OCI-LY1 (cell line): ENCODE measurements at regions not wholly inside any gene's neighbourhood (a gene's known extent, or its start where the extent isn't known, plus 50 kb on each side); places are given as distances from the start of the nearest gene placed in this dataset.

Source experiments
- H2AFZ ChIP-seq: fragments of 200-600 bp; sonication (generic), shearing (Covaris generic); 2 replicates; pipeline ENCODE4 v1.6.0; 2014; ENCODE audit warnings: antibody characterized with exemption, mild to moderate bottlenecking, low read length
- H3F3A ChIP-seq: fragments of 200-600 bp; sonication (generic), shearing (Covaris generic); 2 replicates; pipeline ENCODE4 v1.6.0; 2014; ENCODE audit warnings: mild to moderate bottlenecking, antibody characterized with exemption, low read length, moderate library complexity; ENCODE audit not compliant: insufficient read depth
- H3K27ac ChIP-seq: fragments of 200-600 bp; sonication (generic); 2 replicates; pipeline ENCODE4 v1.5.1; 2014; ENCODE audit warnings: low read length, mixed run types, mild to moderate bottlenecking, low read depth; ENCODE audit not compliant: poor library complexity, severe bottlenecking
- H3K27me3 ChIP-seq: fragments of 200-600 bp; sonication (generic); 2 replicates; pipeline ENCODE4 v1.6.0; 2014; ENCODE audit warnings: antibody characterized with exemption, mild to moderate bottlenecking, low read length, moderate library complexity; ENCODE audit not compliant: insufficient read depth
- H3K36me3 ChIP-seq: fragments of 200-600 bp; sonication (generic); 2 replicates; pipeline ENCODE4 v1.6.1; 2014; ENCODE audit warnings: mild to moderate bottlenecking, antibody characterized with exemption, low read length, moderate library complexity, mixed read lengths; ENCODE audit not compliant: insufficient read depth
- H3K4me1 ChIP-seq: fragments of 200-600 bp; sonication (generic); 2 replicates; pipeline ENCODE4 v1.5.1; 2014; ENCODE audit warnings: mild to moderate bottlenecking, low read length, moderate library complexity; ENCODE audit not compliant: insufficient read depth, severe bottlenecking
- H3K4me2 ChIP-seq: fragments of 200-600 bp; sonication (generic), shearing (Covaris generic); 2 replicates; pipeline ENCODE4 v1.6.1; 2014; ENCODE audit warnings: low read length
- H3K4me3 ChIP-seq: fragments of 200-600 bp; sonication (generic); 2 replicates; pipeline ENCODE4 v1.5.1; 2014; ENCODE audit warnings: low read length, low read depth, mild to moderate bottlenecking, mixed read lengths; ENCODE audit not compliant: poor library complexity, severe bottlenecking
- H3K79me2 ChIP-seq: fragments of 200-600 bp; shearing (Covaris generic); 2 replicates; pipeline ENCODE4 v1.6.1; 2016; ENCODE audit warnings: mixed run types, low read length, mixed read lengths; ENCODE audit not compliant: insufficient read depth
- H3K9ac ChIP-seq: fragments of 200-600 bp; sonication (generic), shearing (Covaris generic); 2 replicates; pipeline ENCODE4 v1.6.1; 2014; ENCODE audit warnings: mild to moderate bottlenecking, low read length, mixed read lengths
- H3K9me2 ChIP-seq: fragments of 200-600 bp; sonication (generic), shearing (Covaris generic); 2 replicates; pipeline ENCODE4 v1.6.1; 2014; ENCODE audit warnings: low read depth, mild to moderate bottlenecking, low read length, mixed read lengths
- H3K9me3 ChIP-seq: fragments of 200-600 bp; shearing (Covaris generic); 2 replicates; pipeline ENCODE4 v1.6.1; 2014; ENCODE audit warnings: low read length, mixed read lengths
- H4K20me1 ChIP-seq: fragments of 200-600 bp; sonication (generic), shearing (Covaris generic); 2 replicates; pipeline ENCODE4 v1.6.0; 2016; ENCODE audit warnings: mild to moderate bottlenecking, low read length; ENCODE audit not compliant: insufficient read depth
- EZH2 ChIP-seq: fragments of 200-600 bp; sonication (generic), shearing (Covaris generic); IDR thresholded peaks from 2 replicates; pipeline ENCODE4 v1.8.0; 2017; ENCODE audit warnings: borderline replicate concordance, mixed run types, mild to moderate bottlenecking, antibody characterized with exemption, low read length, moderate library complexity, mixed read lengths
- TF ChIP-seq, protein P1 (sequence below): fragments of 200-600 bp; sonication (generic), shearing (Covaris generic); IDR thresholded peaks from 2 replicates; pipeline ENCODE4 v1.5.1; 2017; ENCODE audit warnings: mild to moderate bottlenecking, antibody characterized with exemption, low read length, moderate library complexity, mixed read lengths

DNA sequence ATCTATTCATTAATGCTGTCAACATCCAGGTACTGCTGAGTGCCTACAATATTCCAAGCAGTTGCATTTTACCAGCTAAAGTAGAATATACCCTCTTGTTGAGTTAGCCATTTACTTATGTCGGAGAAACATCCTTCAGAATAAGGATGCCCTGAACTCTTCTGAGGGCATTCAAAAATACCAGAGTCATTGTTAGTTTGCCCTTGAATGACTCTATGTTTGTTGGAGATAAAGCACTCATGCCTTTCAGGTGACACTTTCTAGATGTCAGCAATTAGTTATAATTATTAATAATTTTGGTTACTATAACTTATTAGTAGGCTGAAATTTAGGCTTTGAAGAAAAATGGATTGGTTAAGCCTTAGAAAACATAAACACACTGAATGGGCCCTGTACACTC is 286.2 kb upstream of the STXBP5 start:
- H2AFZ ChIP-seq = no peak overlapping the region

DNA sequence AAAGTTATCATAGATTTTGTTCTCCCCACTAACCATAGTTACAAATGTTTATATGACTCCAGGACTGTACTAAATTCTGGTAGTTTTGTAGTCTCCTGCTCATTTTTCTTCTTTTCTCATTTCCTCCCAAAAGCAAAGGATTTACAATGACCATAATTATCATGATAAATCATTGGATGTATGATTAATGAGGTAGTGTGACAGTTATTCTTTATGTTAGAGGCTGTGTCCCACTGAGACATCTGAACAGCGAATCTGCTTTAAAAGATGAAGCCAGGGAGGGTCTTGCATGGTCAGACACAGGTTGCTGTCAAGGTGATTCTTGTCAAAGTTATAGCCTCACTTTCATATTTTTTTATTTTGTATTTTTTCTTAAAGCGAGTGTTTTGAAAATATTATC is 285.2 kb upstream of the STXBP5 start:
- Histone ChIP-seq H3F3A (no peaks in the 10 kb centered on the region), H3K4me2 (no peak overlapping the region), H3K4me1 (no peaks in the 10 kb centered on the region), H3K4me3 (no peak overlapping the region), H3K9ac (no peak overlapping the region), H3K27ac (no peak overlapping the region), H2AFZ (no peak overlapping the region), H3K9me3 (no peaks in the 10 kb centered on the region), H3K27me3 (no peaks in the 10 kb centered on the region), H3K79me2 (no peaks in the 10 kb centered on the region), H3K36me3 (no peaks in the 10 kb centered on the region), H3K9me2 (no peaks in the 10 kb centered on the region), H4K20me1 (no peaks in the 10 kb centered on the region)
- TF ChIP-seq EZH2 = no peak
- TF ChIP-seq, protein P1, sequence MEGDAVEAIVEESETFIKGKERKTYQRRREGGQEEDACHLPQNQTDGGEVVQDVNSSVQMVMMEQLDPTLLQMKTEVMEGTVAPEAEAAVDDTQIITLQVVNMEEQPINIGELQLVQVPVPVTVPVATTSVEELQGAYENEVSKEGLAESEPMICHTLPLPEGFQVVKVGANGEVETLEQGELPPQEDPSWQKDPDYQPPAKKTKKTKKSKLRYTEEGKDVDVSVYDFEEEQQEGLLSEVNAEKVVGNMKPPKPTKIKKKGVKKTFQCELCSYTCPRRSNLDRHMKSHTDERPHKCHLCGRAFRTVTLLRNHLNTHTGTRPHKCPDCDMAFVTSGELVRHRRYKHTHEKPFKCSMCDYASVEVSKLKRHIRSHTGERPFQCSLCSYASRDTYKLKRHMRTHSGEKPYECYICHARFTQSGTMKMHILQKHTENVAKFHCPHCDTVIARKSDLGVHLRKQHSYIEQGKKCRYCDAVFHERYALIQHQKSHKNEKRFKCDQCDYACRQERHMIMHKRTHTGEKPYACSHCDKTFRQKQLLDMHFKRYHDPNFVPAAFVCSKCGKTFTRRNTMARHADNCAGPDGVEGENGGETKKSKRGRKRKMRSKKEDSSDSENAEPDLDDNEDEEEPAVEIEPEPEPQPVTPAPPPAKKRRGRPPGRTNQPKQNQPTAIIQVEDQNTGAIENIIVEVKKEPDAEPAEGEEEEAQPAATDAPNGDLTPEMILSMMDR = no peak

More for the DNA sequence above, 286.2 kb upstream of the STXBP5 start:
- Histone ChIP-seq H3K9me2 (no peaks in the 10 kb centered on the region), H3K36me3 (no peaks in the 10 kb centered on the region), H3K27me3 (no peaks in the 10 kb centered on the region), H3K9me3 (no peaks in the 10 kb centered on the region), H3K4me2 (no peak overlapping the region), H3K4me3 (no peak overlapping the region), H3K79me2 (no peaks in the 10 kb centered on the region), H3K4me1 (no peaks in the 10 kb centered on the region), H3F3A (no peaks in the 10 kb centered on the region), H4K20me1 (no peaks in the 10 kb centered on the region), H3K9ac (no peak overlapping the region), H3K27ac (no peak overlapping the region)
- TF ChIP-seq, protein P1 = no peak
- TF ChIP-seq EZH2 = no peak

DNA sequence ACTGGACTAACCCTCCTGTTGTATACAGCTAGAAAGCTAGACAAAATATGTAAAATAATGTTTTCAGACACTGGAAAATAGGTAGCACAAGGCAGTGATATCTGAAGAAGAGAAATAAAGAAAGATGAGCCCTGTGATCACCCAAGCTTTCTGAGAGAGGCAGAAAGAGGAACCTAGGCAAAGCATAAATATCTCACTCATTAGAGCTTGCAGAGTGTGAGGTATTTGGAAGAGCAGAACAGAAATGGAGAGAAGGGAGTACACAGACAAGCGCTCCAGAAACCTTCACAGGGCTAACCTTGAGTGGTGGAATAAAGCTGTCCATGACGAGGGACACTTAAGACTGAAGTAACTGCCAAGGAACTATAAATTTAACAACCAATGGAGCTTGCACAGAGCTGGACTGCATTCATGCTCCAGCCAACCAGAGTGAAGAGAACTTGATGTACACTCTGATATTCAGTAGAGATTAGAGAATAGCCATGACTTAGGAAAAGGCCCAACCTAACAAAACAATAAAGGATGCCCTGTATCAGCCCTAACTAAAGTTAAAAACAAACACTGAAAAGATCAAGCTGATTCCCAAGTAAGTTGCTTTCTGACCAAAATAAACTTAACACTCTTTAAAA is 280.9 kb upstream of the STXBP5 start:
- no peaks in the 10 kb centered on the region for H3K36me3 ChIP-seq
- no peak overlapping the region for H3K27ac ChIP-seq
- no peak overlapping the region for H2AFZ ChIP-seq
- no peak overlapping the region for H3K9ac ChIP-seq
- H3K27me3 ChIP-seq = no peaks in the 10 kb centered on the region
- no peaks in the 10 kb centered on the region for H4K20me1 ChIP-seq
- H3K4me2 ChIP-seq = no peak overlapping the region
- H3F3A ChIP-seq = no peaks in the 10 kb centered on the region
- H3K9me3 ChIP-seq = no peaks in the 10 kb centered on the region
- H3K4me3 ChIP-seq = no peak overlapping the region
- H3K9me2 ChIP-seq = no peaks in the 10 kb centered on the region
- no peak for TF ChIP-seq EZH2
- TF ChIP-seq, protein P1 = no peak
- H3K79me2 ChIP-seq = no peaks in the 10 kb centered on the region
- no peaks in the 10 kb centered on the region for H3K4me1 ChIP-seq
